HL-60 (cell line): ENCODE measurements at regions not wholly inside any gene's neighbourhood (a gene's known extent, or its start where the extent isn't known, plus 50 kb on each side); places are given as distances from the start of the nearest gene placed in this dataset.

Experiments
- TF ChIP-seq, protein P1 (sequence below): IDR thresholded peaks from one replicate; pipeline ENCODE4 v1.5.1; 2011; ENCODE audit warnings: low read length, control low read depth, inconsistent platforms; ENCODE audit not compliant: insufficient read depth
- TF ChIP-seq, protein P2 (sequence below): IDR thresholded peaks from 2 replicates; pipeline ENCODE4 v1.6.1; 2012; ENCODE audit warnings: low read depth; ENCODE audit not compliant: insufficient replicate concordance

DNA sequence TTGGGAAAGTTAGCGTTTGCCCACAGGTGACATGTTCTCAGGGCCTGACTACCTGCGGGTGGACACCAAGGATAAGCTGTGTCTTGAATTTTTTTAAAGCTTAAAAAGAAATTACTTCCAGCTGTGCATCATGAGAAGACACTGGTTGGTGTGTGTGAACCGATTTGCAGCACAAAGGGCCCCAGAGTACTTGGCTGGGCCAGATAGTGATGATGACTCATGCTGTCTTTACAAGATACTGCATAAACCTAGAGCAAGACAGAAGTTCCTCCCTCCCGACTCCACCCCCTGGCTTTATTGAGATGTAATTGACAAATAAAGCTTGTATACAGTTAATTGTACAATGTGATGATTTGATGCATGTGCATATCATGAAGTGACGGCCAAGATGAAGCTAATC, 212.8 kb downstream of the NXNL2 start:
- TF ChIP-seq, protein P1, sequence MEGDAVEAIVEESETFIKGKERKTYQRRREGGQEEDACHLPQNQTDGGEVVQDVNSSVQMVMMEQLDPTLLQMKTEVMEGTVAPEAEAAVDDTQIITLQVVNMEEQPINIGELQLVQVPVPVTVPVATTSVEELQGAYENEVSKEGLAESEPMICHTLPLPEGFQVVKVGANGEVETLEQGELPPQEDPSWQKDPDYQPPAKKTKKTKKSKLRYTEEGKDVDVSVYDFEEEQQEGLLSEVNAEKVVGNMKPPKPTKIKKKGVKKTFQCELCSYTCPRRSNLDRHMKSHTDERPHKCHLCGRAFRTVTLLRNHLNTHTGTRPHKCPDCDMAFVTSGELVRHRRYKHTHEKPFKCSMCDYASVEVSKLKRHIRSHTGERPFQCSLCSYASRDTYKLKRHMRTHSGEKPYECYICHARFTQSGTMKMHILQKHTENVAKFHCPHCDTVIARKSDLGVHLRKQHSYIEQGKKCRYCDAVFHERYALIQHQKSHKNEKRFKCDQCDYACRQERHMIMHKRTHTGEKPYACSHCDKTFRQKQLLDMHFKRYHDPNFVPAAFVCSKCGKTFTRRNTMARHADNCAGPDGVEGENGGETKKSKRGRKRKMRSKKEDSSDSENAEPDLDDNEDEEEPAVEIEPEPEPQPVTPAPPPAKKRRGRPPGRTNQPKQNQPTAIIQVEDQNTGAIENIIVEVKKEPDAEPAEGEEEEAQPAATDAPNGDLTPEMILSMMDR: no peak
- TF ChIP-seq, protein P2, sequence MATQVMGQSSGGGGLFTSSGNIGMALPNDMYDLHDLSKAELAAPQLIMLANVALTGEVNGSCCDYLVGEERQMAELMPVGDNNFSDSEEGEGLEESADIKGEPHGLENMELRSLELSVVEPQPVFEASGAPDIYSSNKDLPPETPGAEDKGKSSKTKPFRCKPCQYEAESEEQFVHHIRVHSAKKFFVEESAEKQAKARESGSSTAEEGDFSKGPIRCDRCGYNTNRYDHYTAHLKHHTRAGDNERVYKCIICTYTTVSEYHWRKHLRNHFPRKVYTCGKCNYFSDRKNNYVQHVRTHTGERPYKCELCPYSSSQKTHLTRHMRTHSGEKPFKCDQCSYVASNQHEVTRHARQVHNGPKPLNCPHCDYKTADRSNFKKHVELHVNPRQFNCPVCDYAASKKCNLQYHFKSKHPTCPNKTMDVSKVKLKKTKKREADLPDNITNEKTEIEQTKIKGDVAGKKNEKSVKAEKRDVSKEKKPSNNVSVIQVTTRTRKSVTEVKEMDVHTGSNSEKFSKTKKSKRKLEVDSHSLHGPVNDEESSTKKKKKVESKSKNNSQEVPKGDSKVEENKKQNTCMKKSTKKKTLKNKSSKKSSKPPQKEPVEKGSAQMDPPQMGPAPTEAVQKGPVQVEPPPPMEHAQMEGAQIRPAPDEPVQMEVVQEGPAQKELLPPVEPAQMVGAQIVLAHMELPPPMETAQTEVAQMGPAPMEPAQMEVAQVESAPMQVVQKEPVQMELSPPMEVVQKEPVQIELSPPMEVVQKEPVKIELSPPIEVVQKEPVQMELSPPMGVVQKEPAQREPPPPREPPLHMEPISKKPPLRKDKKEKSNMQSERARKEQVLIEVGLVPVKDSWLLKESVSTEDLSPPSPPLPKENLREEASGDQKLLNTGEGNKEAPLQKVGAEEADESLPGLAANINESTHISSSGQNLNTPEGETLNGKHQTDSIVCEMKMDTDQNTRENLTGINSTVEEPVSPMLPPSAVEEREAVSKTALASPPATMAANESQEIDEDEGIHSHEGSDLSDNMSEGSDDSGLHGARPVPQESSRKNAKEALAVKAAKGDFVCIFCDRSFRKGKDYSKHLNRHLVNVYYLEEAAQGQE: no peak
